ENCODE measurements at regions not wholly inside any gene's neighbourhood (a gene's known extent, or its start where the extent isn't known, plus 50 kb on each side); places are given as distances from the start of the nearest gene placed in this dataset.

GRCh38 chr18:4994710-4995109 is 202.3 kb downstream of the AKAIN1 start:
- peaks cover 0 to 39% (median 15%) of the 10 kb centered on the region in 11 donors for H3K9me3 Mint-ChIP-seq
- H3K27me3 ChIP-seq (ENCODE audit: control insufficient read depth in 2 of 2, insufficient read depth in 2 of 2, low read length in 2 of 2): no peaks in the 10 kb centered on the region
- peaks cover 0 to 4% (median 0%) of the 10 kb centered on the region in 5 donors for H3K36me3 Mint-ChIP-seq
- no peak overlapping the region for H3K4me3 Mint-ChIP-seq
- H3K4me1 Mint-ChIP-seq: no peaks in the 10 kb centered on the region
- ChIA-PET CTCF (no interaction called here), POLR2A (no interaction called here)
- no peak for ATAC-seq
- no peaks in the 10 kb centered on the region for H3K4me1 ChIP-seq (ENCODE audit: control insufficient read depth in 2 of 2, insufficient read depth in 2 of 2, low read length in 2 of 2)
- H3K9me3 ChIP-seq (ENCODE audit: control insufficient read depth in 2 of 3, low read length in 3 of 3): peaks cover 0 to 15% (median 0%) of the 10 kb centered on the region in 3 experiments
- intact Hi-C loops (cut with micrococcal nuclease): no loop called here
- H3K27me3 Mint-ChIP-seq: peaks cover 0 to 12% (median 8%) of the 10 kb centered on the region in 5 donors
- H3K27ac ChIP-seq (ENCODE audit: low read depth, low read length): no peak overlapping the region
- no peak overlapping the region for H3K27ac Mint-ChIP-seq
- no peak overlapping the region for H3K4me3 ChIP-seq (ENCODE audit: low read length)
- DNase-seq: no peak
- H3K36me3 ChIP-seq (ENCODE audit: control insufficient read depth in 2 of 3, insufficient read depth in 3 of 3, low read length in 3 of 3): no peaks in the 10 kb centered on the region

DNA sequence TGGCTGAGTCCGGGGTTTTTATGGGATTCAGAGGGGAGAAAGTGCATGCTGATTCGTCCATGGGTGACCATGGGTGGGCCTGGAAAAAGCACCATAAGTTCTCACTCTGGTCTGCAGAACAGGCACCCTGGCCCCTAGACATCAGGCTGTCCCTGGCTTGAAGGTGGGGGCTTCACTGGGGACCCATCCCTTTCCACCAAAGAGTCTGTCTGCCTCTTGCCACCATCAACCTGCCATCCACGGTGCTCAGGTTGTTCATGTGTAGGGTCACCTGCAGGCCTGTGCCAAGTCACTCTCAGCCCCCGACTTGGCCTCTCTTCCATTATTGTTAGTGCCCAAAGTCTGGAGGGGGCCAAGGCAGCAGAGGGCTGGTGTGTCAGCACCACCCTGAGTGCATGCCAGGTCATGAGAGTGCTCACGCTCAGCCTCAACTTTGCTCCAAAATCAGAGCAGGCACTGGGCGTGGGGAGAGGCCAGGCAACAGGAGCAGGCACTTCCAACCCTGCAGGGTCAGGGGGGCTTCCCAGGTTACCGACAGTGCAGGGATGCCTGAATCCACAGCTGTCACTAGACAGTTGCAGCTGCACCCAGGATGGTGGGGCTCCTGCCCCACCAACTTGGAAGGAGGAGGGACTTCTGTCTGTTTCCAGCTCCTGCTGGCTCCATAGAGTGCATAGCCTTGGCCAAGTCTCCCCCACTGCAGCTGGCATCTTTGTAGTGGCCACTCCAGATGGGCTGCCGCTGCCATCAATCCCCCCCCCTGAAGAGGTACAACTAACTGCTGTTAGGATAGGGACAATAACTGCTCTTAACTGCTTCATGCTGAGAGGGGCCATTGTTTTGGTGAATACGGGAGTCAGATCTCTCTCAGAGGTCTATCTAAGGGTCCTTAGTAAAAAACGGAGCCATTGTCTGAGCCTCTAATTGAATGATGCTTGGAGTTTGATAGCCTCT is 209.3 kb downstream of the AKAIN1 start:
- ATAC-seq (no peak), DNase-seq (no peak)
- no peaks in the 10 kb centered on the region for H3K27me3 Mint-ChIP-seq
- H3K4me1 ChIP-seq (ENCODE audit: control insufficient read depth in 2 of 2, insufficient read depth in 2 of 2, low read length in 2 of 2): no peaks in the 10 kb centered on the region
- H3K4me1 Mint-ChIP-seq: no peaks in the 10 kb centered on the region
- POLR2A ChIA-PET: no interaction called here
- H3K4me3 ChIP-seq (ENCODE audit: low read length): no peak overlapping the region
- no peaks in the 10 kb centered on the region for H3K36me3 ChIP-seq (ENCODE audit: control insufficient read depth in 2 of 3, insufficient read depth in 3 of 3, low read length in 3 of 3)
- intact Hi-C loops (cut with micrococcal nuclease): no loop called here
- no peak overlapping the region for H3K27ac ChIP-seq (ENCODE audit: low read depth, low read length)
- peaks cover 0 to 11% (median 0%) of the 10 kb centered on the region in 3 experiments for H3K9me3 ChIP-seq (ENCODE audit: control insufficient read depth in 2 of 3, low read length in 3 of 3)
- peaks cover 0 to 3% (median 0%) of the 10 kb centered on the region in 5 donors for H3K36me3 Mint-ChIP-seq
- H3K4me3 Mint-ChIP-seq: no peak overlapping the region
- no peak overlapping the region for H3K27ac Mint-ChIP-seq
- CTCF ChIA-PET: no interaction called here
- peaks cover 0 to 30% (median 17%) of the 10 kb centered on the region in 11 donors for H3K9me3 Mint-ChIP-seq
- H3K27me3 ChIP-seq (ENCODE audit: control insufficient read depth in 2 of 2, insufficient read depth in 2 of 2, low read length in 2 of 2): no peaks in the 10 kb centered on the region

GRCh38 chr18:4986677-4987076 is 210.4 kb downstream of the AKAIN1 start:
- peaks cover 0 to 5% (median 0%) of the 10 kb centered on the region in 3 experiments for H3K9me3 ChIP-seq (ENCODE audit: control insufficient read depth in 2 of 3, low read length in 3 of 3)
- no peak overlapping the region for H3K4me3 ChIP-seq (ENCODE audit: low read length)
- Mint-ChIP-seq H3K36me3 (no peaks in the 10 kb centered on the region), H3K4me1 (no peaks in the 10 kb centered on the region), H3K27me3 (no peaks in the 10 kb centered on the region), H3K9me3 (peaks cover 0 to 29% (median 12%) of the 10 kb centered on the region in 11 donors), H3K4me3 (no peak overlapping the region), H3K27ac (no peak overlapping the region)
- H3K4me1 ChIP-seq (ENCODE audit: control insufficient read depth in 2 of 2, insufficient read depth in 2 of 2, low read length in 2 of 2): no peaks in the 10 kb centered on the region
- POLR2A ChIA-PET: no interaction called here
- H3K27ac ChIP-seq (ENCODE audit: low read depth, low read length): no peak overlapping the region
- DNase-seq: no peak
- no peak for ATAC-seq
- no peaks in the 10 kb centered on the region for H3K27me3 ChIP-seq (ENCODE audit: control insufficient read depth in 2 of 2, insufficient read depth in 2 of 2, low read length in 2 of 2)
- no peaks in the 10 kb centered on the region for H3K36me3 ChIP-seq (ENCODE audit: control insufficient read depth in 2 of 3, insufficient read depth in 3 of 3, low read length in 3 of 3)
- CTCF ChIA-PET: no interaction called here
- intact Hi-C loops (cut with micrococcal nuclease): no loop called here

DNA sequence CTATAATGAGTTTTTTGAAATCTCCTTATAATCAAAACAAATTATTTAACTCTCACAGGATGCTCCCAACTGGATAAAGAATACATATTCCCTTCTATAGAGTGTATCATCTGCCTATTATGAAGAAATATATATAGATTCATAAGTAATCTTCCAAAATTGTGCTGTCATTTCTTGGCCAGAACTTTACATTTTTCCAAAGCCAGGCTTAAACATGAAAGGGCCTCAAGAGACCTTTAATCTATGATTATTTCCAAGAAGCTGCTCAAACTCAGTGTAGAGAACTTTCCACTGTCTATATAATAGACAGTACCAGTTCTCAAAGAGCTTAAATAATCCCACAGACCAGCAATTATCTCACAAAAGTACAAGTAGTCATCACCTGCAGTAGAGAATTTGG is 211.0 kb downstream of the AKAIN1 start:
- intact Hi-C loops (cut with micrococcal nuclease): no loop called here
- H3K27ac ChIP-seq (ENCODE audit: low read depth, low read length): no peak overlapping the region
- Mint-ChIP-seq H3K4me3 (no peak overlapping the region), H3K27ac (no peak overlapping the region), H3K4me1 (no peaks in the 10 kb centered on the region), H3K27me3 (peaks cover 0 to 5% (median 3%) of the 10 kb centered on the region in 5 donors), H3K9me3 (peaks cover 1 to 31% (median 12%) of the 10 kb centered on the region in 11 donors), H3K36me3 (peaks cover 0 to 4% (median 0%) of the 10 kb centered on the region in 5 donors)
- peaks cover 0 to 5% (median 0%) of the 10 kb centered on the region in 3 experiments for H3K9me3 ChIP-seq (ENCODE audit: control insufficient read depth in 2 of 3, low read length in 3 of 3)
- no peaks in the 10 kb centered on the region for H3K4me1 ChIP-seq (ENCODE audit: control insufficient read depth in 2 of 2, insufficient read depth in 2 of 2, low read length in 2 of 2)
- no peaks in the 10 kb centered on the region for H3K36me3 ChIP-seq (ENCODE audit: control insufficient read depth in 2 of 3, insufficient read depth in 3 of 3, low read length in 3 of 3)
- no peak overlapping the region for H3K4me3 ChIP-seq (ENCODE audit: low read length)
- no peaks in the 10 kb centered on the region for H3K27me3 ChIP-seq (ENCODE audit: control insufficient read depth in 2 of 2, insufficient read depth in 2 of 2, low read length in 2 of 2)
- ATAC-seq: no peak
- DNase-seq: no peak
- POLR2A ChIA-PET: no interaction called here
- CTCF ChIA-PET: no interaction called here

GRCh38 chr18:4961121-4961909 is 235.7 kb downstream of the AKAIN1 start:
- no peaks in the 10 kb centered on the region for H3K27me3 ChIP-seq (ENCODE audit: control insufficient read depth in 2 of 2, insufficient read depth in 2 of 2, low read length in 2 of 2)
- ChIA-PET POLR2A (no interaction called here), CTCF (no interaction called here)
- no peaks in the 10 kb centered on the region for H3K4me1 ChIP-seq (ENCODE audit: control insufficient read depth in 2 of 2, insufficient read depth in 2 of 2, low read length in 2 of 2)
- Mint-ChIP-seq H3K36me3 (no peaks in the 10 kb centered on the region), H3K27ac (no peak overlapping the region), H3K4me3 (no peak overlapping the region), H3K4me1 (no peaks in the 10 kb centered on the region), H3K27me3 (peaks cover 0 to 5% (median 0%) of the 10 kb centered on the region in 5 donors), H3K9me3 (peaks cover 2 to 26% (median 12%) of the 10 kb centered on the region in 11 donors)
- H3K36me3 ChIP-seq (ENCODE audit: control insufficient read depth in 2 of 3, insufficient read depth in 3 of 3, low read length in 3 of 3): no peaks in the 10 kb centered on the region
- DNase-seq: no peak
- H3K4me3 ChIP-seq (ENCODE audit: low read length): no peak overlapping the region
- no peaks in the 10 kb centered on the region for H3K9me3 ChIP-seq (ENCODE audit: control insufficient read depth in 2 of 3, low read length in 3 of 3)
- intact Hi-C loops (cut with micrococcal nuclease): no loop called here
- no peak overlapping the region for H3K27ac ChIP-seq (ENCODE audit: low read depth, low read length)
- ATAC-seq: no peak

DNA sequence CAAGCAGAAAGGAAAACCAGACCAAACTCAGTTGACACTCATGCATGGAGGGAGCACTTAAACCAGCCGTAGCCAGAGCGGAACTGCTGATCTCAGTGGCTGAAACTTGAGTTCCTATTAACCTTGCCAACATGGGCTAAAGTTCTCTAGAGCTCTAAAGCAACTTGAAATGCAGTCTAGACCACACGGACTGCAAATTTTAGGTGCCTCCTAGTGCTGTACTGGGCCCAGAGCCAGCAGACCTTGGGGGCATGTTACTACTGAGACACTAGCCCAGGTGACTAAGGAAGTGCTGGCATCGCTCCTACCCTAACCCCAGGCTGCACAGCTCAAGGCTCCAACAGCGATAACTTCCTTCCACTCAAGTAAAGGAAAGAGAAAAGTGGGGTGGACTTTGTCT is 236.5 kb downstream of the AKAIN1 start:
- ATAC-seq (no peak), DNase-seq (no peak)
- H3K4me3 Mint-ChIP-seq: no peak overlapping the region
- no peaks in the 10 kb centered on the region for H3K4me1 Mint-ChIP-seq
- POLR2A ChIA-PET: no interaction called here
- no peaks in the 10 kb centered on the region for H3K4me1 ChIP-seq (ENCODE audit: control insufficient read depth in 2 of 2, insufficient read depth in 2 of 2, low read length in 2 of 2)
- CTCF ChIA-PET: no interaction called here
- H3K27me3 ChIP-seq (ENCODE audit: control insufficient read depth in 2 of 2, insufficient read depth in 2 of 2, low read length in 2 of 2): no peaks in the 10 kb centered on the region
- no peak overlapping the region for H3K27ac Mint-ChIP-seq
- H3K27ac ChIP-seq (ENCODE audit: low read depth, low read length): no peak overlapping the region
- H3K36me3 ChIP-seq (ENCODE audit: control insufficient read depth in 2 of 3, insufficient read depth in 3 of 3, low read length in 3 of 3): no peaks in the 10 kb centered on the region
- no peaks in the 10 kb centered on the region for H3K9me3 ChIP-seq (ENCODE audit: control insufficient read depth in 2 of 3, low read length in 3 of 3)
- H3K36me3 Mint-ChIP-seq: no peaks in the 10 kb centered on the region
- peaks cover 0 to 26% (median 9%) of the 10 kb centered on the region in 11 donors for H3K9me3 Mint-ChIP-seq
- peaks cover 0 to 5% (median 0%) of the 10 kb centered on the region in 5 donors for H3K27me3 Mint-ChIP-seq
- intact Hi-C loops (cut with micrococcal nuclease): no loop called here
- no peak overlapping the region for H3K4me3 ChIP-seq (ENCODE audit: low read length)
